ENCODE measurements at regions not wholly inside any gene's neighbourhood (a gene's known extent, or its start where the extent isn't known, plus 50 kb on each side); places are given as distances from the start of the nearest gene placed in this dataset.
A peak's percentile ranks its signal among the peaks of the same experiment; 100 is the strongest.
"Not testable (repeated sequence)": the region's sequence is repeated elsewhere in the genome, so short reads cannot be mapped to it uniquely, and the experiment has no call there.

DNA sequence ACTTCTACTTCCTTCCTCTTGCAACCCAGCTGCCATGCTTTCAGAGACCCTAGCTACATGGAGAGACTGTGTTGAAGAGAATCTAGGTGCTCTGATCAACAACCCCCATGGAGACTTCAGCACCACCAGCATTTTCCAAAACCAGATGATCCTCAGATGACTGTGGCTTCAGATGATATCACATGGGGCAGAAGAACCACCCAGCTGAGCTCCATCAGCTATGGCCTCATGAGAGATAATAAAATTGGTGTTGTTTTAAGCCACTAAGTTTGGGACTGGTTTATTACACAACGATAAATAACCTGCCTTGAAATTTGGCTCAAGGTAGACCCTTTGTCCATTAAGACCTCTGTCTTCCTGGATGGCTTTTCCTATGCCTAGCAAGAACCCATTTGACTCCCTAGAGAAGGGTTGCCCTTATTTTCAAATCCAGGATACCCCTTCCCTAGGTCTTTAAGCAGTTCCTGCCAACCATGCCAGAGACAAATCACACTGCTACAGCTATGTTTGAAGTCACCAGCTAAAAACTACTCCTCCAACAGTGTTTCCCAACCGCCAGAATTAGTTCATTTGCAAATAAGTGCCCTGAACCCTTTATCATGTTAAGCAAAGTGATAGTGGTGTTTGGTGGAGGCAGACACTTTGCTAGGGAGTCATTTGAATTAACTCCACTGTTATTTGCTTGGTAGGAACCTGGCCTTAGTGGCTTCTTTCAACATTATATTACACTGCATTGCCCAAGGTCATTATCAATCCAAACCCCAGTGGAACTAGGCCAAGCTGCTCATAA, 136.9 kb upstream of the PALS2 start:
- ATAC-seq: no peak

GRCh38 chr7:24438232-24438631, 135.0 kb upstream of the PALS2 start:
- no peak for ATAC-seq

DNA sequence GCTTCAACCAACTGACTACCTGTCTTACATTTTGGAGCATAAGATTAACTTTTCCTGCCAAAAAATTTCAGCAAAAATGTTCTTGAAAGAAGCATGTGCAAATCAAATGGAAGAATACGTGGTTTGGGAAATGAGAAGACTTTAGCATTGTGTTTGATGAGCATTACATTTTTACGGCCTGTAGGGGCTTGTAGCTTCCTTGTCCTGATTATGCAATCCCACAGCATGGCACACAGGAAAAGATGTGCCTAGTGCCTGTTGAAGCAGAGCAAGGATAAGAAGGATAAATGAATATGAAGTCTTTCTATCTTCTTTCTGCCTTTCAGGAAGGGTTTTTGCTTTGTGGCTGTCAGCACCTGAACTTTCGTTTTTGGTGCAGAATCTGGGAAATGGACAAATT, 134.1 kb upstream of the PALS2 start:
- peak; percentile 83 for ATAC-seq

- ATAC-seq: no peak
These were observed 132.4 kb upstream of the PALS2 start for GRCh38 chr7:24440892-24441291.

- ATAC-seq: no peak
These were observed 131.8 kb upstream of the PALS2 start for GRCh38 chr7:24441314-24442027.

GRCh38 chr7:24442170-24442777, 131.0 kb upstream of the PALS2 start:
- no peak for ATAC-seq

DNA sequence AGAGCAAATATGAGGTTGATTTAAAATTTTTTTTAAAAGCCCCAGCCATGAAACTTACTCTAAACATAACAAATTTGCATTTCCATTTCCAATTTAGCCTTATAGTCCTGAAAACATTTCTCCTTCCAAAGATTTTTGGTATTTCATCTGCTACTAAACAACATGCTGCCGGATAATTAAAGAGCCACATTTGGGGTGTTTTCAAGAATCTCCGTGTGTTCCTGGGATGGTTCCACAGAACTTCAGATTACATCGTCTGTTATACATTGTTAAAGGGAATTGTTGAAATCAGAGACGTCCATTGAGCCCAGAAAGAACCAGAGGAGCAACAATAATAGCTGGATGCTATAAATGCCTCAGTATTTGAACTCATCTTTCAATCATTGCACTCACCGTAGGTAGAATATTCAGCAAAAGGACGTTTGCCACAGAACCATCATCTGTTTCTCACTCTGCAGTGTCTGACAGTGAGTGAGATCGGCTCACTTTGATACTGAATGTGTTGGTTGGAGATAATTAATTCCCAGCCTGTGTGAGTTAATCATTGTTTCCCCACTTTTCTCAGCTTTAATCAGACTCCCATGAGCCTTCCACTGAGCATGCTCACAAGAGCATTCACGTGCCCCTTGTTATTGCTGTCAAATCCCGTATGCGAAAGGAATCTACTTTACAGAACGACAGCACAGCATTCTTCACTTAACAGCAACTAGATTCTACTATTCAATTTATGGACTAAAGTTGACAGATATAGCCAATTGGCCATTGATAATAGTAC, 128.4 kb upstream of the PALS2 start:
- no peak for ATAC-seq

DNA sequence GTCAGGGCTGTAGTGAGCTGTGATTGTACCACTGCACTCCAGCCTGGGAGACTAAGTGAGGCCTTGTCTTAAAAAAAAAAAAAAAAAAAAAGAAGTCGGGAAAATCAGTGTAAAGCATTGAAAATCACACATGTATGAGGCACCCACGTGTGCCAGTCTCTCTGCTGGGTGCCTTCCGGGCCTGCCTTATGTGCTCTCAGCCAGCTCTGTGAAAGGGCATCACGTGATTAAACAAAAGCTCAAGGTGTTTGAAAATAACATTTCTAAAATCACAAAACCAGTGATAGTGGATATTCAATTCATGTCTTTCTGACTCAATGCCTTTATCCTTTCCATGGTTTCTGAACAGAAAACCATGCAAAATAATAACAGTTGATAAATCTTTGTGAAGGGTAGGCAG, 125.2 kb upstream of the PALS2 start:
- no peak for ATAC-seq

DNA sequence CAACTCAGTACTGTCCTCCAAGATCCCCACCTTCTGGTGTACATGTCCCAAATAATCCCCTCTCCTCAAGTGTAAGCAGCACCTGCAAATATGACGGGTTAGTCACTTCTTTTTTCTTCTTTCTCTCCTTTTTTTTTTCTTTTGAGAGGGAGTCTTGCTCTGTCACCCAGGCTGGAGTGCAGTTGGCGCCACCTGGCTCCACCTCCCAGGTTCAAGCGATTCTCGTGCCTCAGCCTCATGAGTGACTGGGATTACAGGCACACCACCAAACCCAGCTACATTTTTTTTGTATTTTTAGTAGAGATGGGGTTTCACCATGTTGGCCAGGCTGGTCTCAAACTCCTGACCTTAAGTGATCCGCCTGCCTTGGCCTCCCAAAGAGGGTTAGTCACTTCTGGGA, 123.8 kb upstream of the PALS2 start:
- ATAC-seq: not testable (repeated sequence)

DNA sequence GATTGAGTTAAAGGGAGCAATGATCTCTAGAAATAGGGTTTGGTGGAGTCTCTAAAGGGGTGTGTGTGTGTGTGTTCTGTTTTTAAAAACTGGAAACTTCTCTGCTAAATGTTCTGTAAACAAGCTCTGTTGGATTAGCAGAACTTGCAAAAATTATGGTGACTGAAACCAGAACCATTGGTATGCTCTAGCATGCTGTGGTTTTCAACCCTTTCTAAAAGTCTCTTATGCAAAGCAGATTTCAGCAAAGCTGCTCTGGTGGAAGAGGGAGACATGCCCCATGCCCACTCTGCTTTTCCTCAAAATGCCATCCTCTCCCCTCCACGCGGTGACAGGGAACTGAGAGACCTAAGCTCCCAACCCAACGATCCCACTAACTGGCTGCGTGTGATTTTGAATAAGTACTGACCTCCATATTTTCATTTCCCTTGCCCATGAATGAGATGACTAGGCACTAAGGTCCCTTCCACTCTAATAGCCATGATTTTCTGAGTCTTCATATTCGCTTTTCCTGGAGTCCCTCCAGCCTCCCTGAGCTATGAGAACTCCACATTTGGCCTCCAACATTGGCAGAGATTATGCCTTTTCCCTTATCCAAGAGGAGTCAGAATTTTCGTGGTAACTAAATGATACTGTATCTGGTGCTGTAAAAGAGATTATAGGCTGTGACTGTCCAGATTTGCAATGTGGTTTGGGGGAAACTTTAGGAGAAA, 117.3 kb upstream of the PALS2 start:
- ATAC-seq: no peak

DNA sequence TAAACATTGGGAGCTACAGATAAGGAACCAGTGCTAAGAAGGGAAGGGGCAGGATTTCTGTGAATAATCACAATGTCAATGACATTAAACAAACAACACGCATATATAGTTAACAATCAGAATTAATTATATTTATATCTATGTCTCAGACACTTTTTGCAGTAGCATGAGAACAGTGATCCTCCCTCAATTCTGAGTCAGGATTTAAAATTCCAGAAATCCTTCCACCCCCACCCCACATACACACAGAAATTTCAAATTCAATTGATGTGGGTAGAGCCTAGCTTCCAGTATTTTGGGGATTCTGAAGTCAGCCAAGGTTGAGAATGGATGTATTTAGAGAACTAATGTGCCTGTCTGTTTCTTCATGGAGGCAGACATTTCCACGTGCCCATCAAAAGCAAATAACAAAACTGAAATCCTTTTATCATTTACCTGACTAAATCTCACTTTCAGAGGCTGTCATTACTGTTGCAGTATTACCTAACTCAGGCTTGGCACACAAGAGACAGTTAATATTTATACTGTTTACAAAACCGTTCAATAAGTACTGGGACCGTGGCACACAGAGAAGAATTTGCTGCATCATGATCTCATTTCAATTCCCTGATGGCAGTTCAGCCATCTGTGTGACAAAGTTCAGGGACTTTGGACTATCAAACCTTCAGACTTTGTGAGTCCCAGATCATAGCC, 116.6 kb upstream of the PALS2 start:
- no peak for ATAC-seq

DNA sequence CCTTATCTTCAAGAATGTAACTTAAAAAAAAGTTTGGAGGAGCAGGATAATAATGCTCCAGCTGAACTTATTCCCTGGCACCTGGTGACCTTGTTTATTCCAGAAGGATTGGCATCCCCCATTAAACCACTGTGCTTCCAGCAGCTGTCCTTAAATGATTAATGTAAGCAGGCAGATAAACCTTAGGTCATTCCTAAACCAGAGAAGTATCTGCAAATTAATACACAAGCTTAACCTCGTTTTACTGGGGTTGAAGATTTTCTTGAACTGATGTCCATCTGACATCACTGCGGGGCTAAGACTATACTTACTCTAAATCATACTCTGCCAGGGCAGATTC, 116.1 kb upstream of the PALS2 start:
- ATAC-seq: no peak

- no peak for ATAC-seq
These were observed 111.1 kb upstream of the PALS2 start for GRCh38 chr7:24462117-24462516.

DNA sequence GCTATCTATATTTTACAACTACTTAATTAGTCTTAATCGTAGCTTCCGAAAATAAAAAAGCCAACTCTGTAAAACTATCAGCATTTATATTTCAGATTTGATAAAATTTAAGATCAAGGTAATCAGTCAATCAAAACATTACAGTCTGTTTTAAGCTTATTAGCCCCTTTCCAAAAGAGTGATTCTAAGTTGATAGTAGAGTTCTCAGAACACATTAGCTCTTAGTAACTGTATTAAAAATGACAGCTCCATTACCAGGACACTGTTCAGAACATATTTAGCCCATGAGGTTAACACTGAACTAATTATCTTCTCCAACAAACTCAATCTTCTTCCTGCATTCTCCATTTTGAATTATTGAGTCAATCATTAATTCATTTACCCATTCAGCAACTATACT, 110.3 kb upstream of the PALS2 start:
- ATAC-seq: no peak

- no peak for ATAC-seq
These were observed 109.8 kb upstream of the PALS2 start for GRCh38 chr7:24463474-24463873.

DNA sequence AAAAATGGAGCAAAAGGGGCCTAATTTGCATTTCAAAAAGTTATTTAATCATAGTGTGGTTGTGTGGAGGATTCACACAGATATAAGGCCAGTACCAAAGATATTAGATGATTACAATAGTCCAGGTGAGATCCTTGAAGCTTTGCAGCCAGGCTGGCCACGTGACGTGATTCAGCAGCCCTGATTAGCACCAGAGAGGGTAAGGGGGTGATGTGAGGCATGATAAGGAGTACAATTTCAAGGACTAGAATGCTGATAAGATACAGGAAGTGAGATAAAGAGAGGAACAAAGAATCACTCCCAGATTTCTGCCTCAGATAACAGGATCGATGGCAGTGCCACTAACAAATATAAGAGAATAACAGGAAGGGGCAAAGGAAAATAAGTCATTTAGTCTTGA, 108.4 kb upstream of the PALS2 start:
- no peak for ATAC-seq

- no peak for ATAC-seq
These were observed 107.0 kb upstream of the PALS2 start for GRCh38 chr7:24466168-24466768.

DNA sequence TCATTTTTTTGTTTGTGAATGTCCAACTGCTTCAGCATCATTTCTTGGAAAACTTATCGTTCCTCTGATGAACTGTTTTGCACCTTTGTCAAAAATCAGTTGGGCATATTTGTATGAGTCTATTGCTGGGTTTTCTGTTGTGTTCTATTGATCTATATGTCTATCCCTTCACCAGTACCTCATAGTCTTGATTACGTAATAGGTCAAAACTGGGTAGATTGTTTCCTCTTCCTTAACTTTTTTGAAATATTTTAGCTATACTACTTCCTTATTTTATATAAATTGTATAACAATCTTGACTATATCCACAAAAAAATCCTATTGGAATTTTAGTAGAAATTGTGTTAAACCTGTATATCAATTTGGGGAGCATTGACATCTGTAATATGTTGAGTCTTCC, 104.1 kb upstream of the PALS2 start:
- ATAC-seq: no peak

- ATAC-seq: no peak
These were observed 101.2 kb upstream of the PALS2 start for GRCh38 chr7:24472093-24472492.

DNA sequence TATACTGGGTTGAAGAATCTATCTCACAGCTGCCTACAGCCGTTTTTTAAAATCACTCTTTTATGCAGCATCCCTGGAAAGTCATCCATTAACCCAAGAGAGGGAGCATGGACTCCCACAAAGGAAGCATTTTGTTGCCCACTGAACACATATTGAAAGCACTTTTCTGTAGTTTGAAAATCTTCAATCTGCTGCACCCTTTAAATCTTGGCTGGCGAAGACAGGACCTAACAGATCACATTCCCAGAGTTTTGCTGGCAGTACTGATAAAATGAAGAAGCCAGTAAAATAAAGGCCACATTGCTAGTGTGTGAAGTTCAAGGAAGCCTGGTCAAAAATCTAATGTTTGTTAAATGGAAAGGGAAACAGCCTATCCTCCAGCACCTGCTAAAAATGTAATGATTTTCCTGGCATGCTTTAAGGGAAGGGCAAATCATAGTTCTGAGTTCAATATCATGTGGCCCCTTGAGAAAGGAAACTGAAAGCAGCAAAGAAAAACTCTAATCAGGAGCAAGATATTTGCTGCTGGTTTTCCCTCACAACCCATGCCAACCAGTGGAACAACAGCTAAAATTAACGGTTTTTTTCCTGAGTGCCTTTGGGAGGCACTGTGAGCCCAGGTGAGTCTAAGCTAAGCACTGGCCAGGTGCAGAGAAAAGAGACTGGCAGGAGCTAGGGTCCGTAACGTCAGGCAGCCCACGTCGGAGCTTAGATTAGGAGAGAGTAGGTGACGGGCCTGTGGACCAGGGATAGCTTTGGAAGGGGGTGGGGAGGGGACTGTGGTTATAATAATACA, 97.9 kb upstream of the PALS2 start:
- ATAC-seq: no peak

- ATAC-seq: no peak
These were observed 97.0 kb upstream of the PALS2 start for GRCh38 chr7:24476227-24476626.
